ENCODE measurements at regions not wholly inside any gene's neighbourhood (a gene's known extent, or its start where the extent isn't known, plus 50 kb on each side); places are given as distances from the start of the nearest gene placed in this dataset.

DNA sequence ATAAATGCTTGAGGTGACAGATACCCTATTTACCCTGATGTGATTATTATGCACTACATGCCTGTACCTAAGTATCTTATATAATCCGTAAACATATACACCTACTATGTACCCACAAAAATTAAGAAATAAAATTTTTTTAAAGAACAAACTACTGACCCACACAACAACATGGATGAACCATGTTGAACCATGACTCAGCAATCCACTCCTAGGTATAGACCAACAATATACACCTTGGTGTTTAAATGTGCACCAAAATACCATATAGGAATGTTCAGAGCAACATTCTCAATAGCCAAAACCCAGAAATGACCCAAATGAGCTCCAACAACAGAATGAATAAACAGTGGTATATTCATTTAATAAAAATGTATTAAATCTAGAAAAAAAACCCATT is 245.1 kb downstream of the GXYLT1 start:
- Histone ChIP-seq H3F3A (ENCODE audit: low read depth) (no peaks in the 10 kb centered on the region), H3K9me2 (replicated peaks; ENCODE audit: low read depth, low read length) (no peaks in the 10 kb centered on the region), H3K4me3 (ENCODE audit: low read length, poor library complexity, severe bottlenecking) (no peak overlapping the region), H3K4me2 (ENCODE audit: low read depth, low read length, poor library complexity, severe bottlenecking) (no peak overlapping the region), H4K20me1 (ENCODE audit: insufficient read depth, low read length, poor library complexity, severe bottlenecking) (no peaks in the 10 kb centered on the region), H3K9me3 (ENCODE audit: insufficient read depth, low read depth, low read length) (no peaks in the 10 kb centered on the region), H3K4me1 (ENCODE audit: insufficient read depth, low read length, poor library complexity, severe bottlenecking) (no peaks in the 10 kb centered on the region), H3K79me2 (ENCODE audit: insufficient read depth, low read length) (no peaks in the 10 kb centered on the region), H3K9ac (ENCODE audit: low read depth, low read length, poor library complexity, severe bottlenecking) (no peak overlapping the region), H3K36me3 (ENCODE audit: insufficient read depth, low read length) (no peaks in the 10 kb centered on the region), H3K27me3 (ENCODE audit: insufficient read depth, low read length, poor library complexity, severe bottlenecking) (no peaks in the 10 kb centered on the region), H2AFZ (ENCODE audit: low read length) (no peak overlapping the region)
- TF ChIP-seq CTCF (conservative IDR thresholded peaks at IDR 0.05; ENCODE audit: low read length) (no peak), EZH2phosphoT487 (IDR thresholded peaks at IDR 0.05; ENCODE audit: borderline replicate concordance) (no peak)

GRCh38 chr12:41897593-41897992 is 247.1 kb downstream of the GXYLT1 start:
- TF ChIP-seq EZH2phosphoT487 (IDR thresholded peaks at IDR 0.05; ENCODE audit: borderline replicate concordance) (no peak), CTCF (conservative IDR thresholded peaks at IDR 0.05; ENCODE audit: low read length) (no peak)
- Histone ChIP-seq H3K4me2 (ENCODE audit: low read depth, low read length, poor library complexity, severe bottlenecking) (no peak overlapping the region), H3K9me2 (replicated peaks; ENCODE audit: low read depth, low read length) (no peaks in the 10 kb centered on the region), H3K4me3 (ENCODE audit: low read length, poor library complexity, severe bottlenecking) (no peak overlapping the region), H2AFZ (ENCODE audit: low read length) (no peak overlapping the region), H3K79me2 (ENCODE audit: insufficient read depth, low read length) (no peaks in the 10 kb centered on the region), H3K9ac (ENCODE audit: low read depth, low read length, poor library complexity, severe bottlenecking) (no peak overlapping the region), H4K20me1 (ENCODE audit: insufficient read depth, low read length, poor library complexity, severe bottlenecking) (no peaks in the 10 kb centered on the region), H3K9me3 (ENCODE audit: insufficient read depth, low read depth, low read length) (no peaks in the 10 kb centered on the region), H3K36me3 (ENCODE audit: insufficient read depth, low read length) (no peaks in the 10 kb centered on the region), H3K27me3 (ENCODE audit: insufficient read depth, low read length, poor library complexity, severe bottlenecking) (no peaks in the 10 kb centered on the region), H3F3A (ENCODE audit: low read depth) (no peaks in the 10 kb centered on the region), H3K4me1 (ENCODE audit: insufficient read depth, low read length, poor library complexity, severe bottlenecking) (no peaks in the 10 kb centered on the region)

- H3K4me3 ChIP-seq (ENCODE audit: low read length, poor library complexity, severe bottlenecking) = no peak overlapping the region
These were observed 251.2 kb downstream of the GXYLT1 start for GRCh38 chr12:41893491-41893890.

More at GRCh38 chr12:41893491-41893890, 251.2 kb downstream of the GXYLT1 start:
- Histone ChIP-seq H4K20me1 (ENCODE audit: insufficient read depth, low read length, poor library complexity, severe bottlenecking) (no peaks in the 10 kb centered on the region), H3K27me3 (ENCODE audit: insufficient read depth, low read length, poor library complexity, severe bottlenecking) (no peaks in the 10 kb centered on the region), H3K79me2 (ENCODE audit: insufficient read depth, low read length) (no peaks in the 10 kb centered on the region), H3K4me1 (ENCODE audit: insufficient read depth, low read length, poor library complexity, severe bottlenecking) (no peaks in the 10 kb centered on the region), H3K36me3 (ENCODE audit: insufficient read depth, low read length) (no peaks in the 10 kb centered on the region), H3K9me2 (replicated peaks; ENCODE audit: low read depth, low read length) (no peaks in the 10 kb centered on the region), H2AFZ (ENCODE audit: low read length) (no peak overlapping the region), H3K9me3 (ENCODE audit: insufficient read depth, low read depth, low read length) (no peaks in the 10 kb centered on the region), H3K4me2 (ENCODE audit: low read depth, low read length, poor library complexity, severe bottlenecking) (no peak overlapping the region), H3K9ac (ENCODE audit: low read depth, low read length, poor library complexity, severe bottlenecking) (no peak overlapping the region), H3F3A (ENCODE audit: low read depth) (no peaks in the 10 kb centered on the region)
- TF ChIP-seq CTCF (conservative IDR thresholded peaks at IDR 0.05; ENCODE audit: low read length) (no peak), EZH2phosphoT487 (IDR thresholded peaks at IDR 0.05; ENCODE audit: borderline replicate concordance) (no peak)

Measured in Loucy (cell line).